Activated CD8-positive, alpha-beta memory T cell treated with anti-CD3 and anti-CD28 coated beads for 48 hours (primary cell): ENCODE measurements at regions not wholly inside any gene's neighbourhood (a gene's known extent, or its start where the extent isn't known, plus 50 kb on each side); places are given as distances from the start of the nearest gene placed in this dataset.
"Not testable (repeated sequence)": the region's sequence is repeated elsewhere in the genome, so short reads cannot be mapped to it uniquely, and the experiment has no call there.

ENCODE experiments used
- DNase-seq, 3 experiments: peaks; one replicate each; pipeline ENCODE4 v3.0.0-alpha.2; 2020; ENCODE audit warnings: low read depth in 2 of 3, low spot score in 2 of 3

- DNase-seq: no peak
Observed at GRCh38 chr6:8361259-8361658, 74.1 kb downstream of the SLC35B3 start.

GRCh38 chr6:8352966-8353340 is 82.4 kb downstream of the SLC35B3 start:
- DNase-seq: no peak

GRCh38 chr6:8352335-8352965 is 82.9 kb downstream of the SLC35B3 start:
- no peak for DNase-seq

- no peak for DNase-seq
Observed at GRCh38 chr6:8343600-8343999, 91.7 kb downstream of the SLC35B3 start.

- DNase-seq: no peak
Observed at GRCh38 chr6:8342241-8342819, 93.0 kb downstream of the SLC35B3 start.

- DNase-seq: no peak
Observed at GRCh38 chr6:8337147-8337546, 98.2 kb downstream of the SLC35B3 start.

- no peak for DNase-seq
Observed at GRCh38 chr6:8336406-8337057, 98.8 kb downstream of the SLC35B3 start.

- no peak for DNase-seq
Observed at GRCh38 chr6:8335896-8336295, 99.4 kb downstream of the SLC35B3 start.

- DNase-seq: no peak
Observed at GRCh38 chr6:8335381-8335780, 100.0 kb downstream of the SLC35B3 start.

GRCh38 chr6:8334113-8334512 is 101.2 kb downstream of the SLC35B3 start:
- DNase-seq: no peak

GRCh38 chr6:8329562-8329961 is 105.8 kb downstream of the SLC35B3 start:
- no peak for DNase-seq

GRCh38 chr6:8325743-8326142 is 109.6 kb downstream of the SLC35B3 start:
- no peak for DNase-seq

- no peak for DNase-seq
Observed at GRCh38 chr6:8322659-8323058, 112.7 kb downstream of the SLC35B3 start.

GRCh38 chr6:8321671-8322404 is 113.5 kb downstream of the SLC35B3 start:
- DNase-seq: no peak

- DNase-seq: no peak
Observed at GRCh38 chr6:8315154-8315553, 120.2 kb downstream of the SLC35B3 start.

- no peak for DNase-seq
Observed at GRCh38 chr6:8301502-8301901, 133.8 kb downstream of the SLC35B3 start.

GRCh38 chr6:8299034-8299433 is 136.3 kb downstream of the SLC35B3 start:
- DNase-seq: no peak

- not testable (repeated sequence) for DNase-seq
Observed at GRCh38 chr6:8282946-8283345, 152.4 kb downstream of the SLC35B3 start.

- DNase-seq: no peak
Observed at GRCh38 chr6:8282380-8282779, 153.0 kb downstream of the SLC35B3 start.

- DNase-seq: no peak
Observed at GRCh38 chr6:8279041-8279805, 156.1 kb downstream of the SLC35B3 start.

- no peak for DNase-seq
Observed at GRCh38 chr6:8278562-8278961, 156.8 kb downstream of the SLC35B3 start.
